Vagina (tissue), 2 donors: ENCODE measurements at regions not wholly inside any gene's neighbourhood (a gene's known extent, or its start where the extent isn't known, plus 50 kb on each side); places are given as distances from the start of the nearest gene placed in this dataset.

ENCODE experiments used
- POLR2AphosphoS5 ChIP-seq, 2 donors: sonication (generic); formaldehyde crosslinking; IDR thresholded peaks; one replicate each; pipeline ENCODE4 v1.9.0; 2017; ENCODE audit warnings: antibody characterized with exemption in 2 of 2, mild to moderate bottlenecking in 2 of 2, low read depth in 1 of 2; ENCODE audit not compliant: insufficient read depth in 1 of 2
- TF ChIP-seq, protein P1 (sequence below), 3 experiments: fragments of 450-650 bp in 2 of 3; fragments of 200-600 bp in 1 of 3; sonication (generic) in 1 of 3; IDR thresholded peaks; one replicate each; pipeline ENCODE4 v1.5.1; 2017 to 2019; ENCODE audit warnings: antibody characterized with exemption in 3 of 3, mild to moderate bottlenecking in 2 of 3, moderate library complexity in 2 of 3

DNA sequence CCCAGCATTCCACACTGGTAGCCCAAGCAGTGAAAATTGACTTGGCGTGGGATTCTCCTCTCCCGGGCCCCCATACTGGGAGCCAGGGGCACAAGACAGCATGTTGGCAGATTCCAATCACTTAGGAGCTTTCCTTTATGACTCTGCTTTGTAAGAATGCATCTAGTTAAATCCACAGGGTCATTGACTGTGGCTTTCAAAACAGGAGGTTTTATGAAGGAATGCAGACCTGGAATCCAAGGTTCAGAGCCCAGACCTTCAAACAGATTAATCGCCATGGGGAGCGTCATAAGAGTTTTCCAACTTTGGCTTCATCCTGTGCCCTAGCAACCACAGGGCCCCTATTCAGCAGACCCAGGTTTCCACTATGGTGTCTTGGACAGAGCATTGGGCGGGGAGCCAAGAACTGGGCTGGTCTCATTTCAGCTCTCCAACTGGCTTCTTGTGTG is 76.4 kb upstream of the RMST start:
- TF ChIP-seq, protein P1, sequence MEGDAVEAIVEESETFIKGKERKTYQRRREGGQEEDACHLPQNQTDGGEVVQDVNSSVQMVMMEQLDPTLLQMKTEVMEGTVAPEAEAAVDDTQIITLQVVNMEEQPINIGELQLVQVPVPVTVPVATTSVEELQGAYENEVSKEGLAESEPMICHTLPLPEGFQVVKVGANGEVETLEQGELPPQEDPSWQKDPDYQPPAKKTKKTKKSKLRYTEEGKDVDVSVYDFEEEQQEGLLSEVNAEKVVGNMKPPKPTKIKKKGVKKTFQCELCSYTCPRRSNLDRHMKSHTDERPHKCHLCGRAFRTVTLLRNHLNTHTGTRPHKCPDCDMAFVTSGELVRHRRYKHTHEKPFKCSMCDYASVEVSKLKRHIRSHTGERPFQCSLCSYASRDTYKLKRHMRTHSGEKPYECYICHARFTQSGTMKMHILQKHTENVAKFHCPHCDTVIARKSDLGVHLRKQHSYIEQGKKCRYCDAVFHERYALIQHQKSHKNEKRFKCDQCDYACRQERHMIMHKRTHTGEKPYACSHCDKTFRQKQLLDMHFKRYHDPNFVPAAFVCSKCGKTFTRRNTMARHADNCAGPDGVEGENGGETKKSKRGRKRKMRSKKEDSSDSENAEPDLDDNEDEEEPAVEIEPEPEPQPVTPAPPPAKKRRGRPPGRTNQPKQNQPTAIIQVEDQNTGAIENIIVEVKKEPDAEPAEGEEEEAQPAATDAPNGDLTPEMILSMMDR (IDR thresholded peaks at IDR 0.05) = no peak
- no peak for TF ChIP-seq POLR2AphosphoS5 (IDR thresholded peaks at IDR 0.05; ENCODE audit: insufficient read depth in 1 of 2, low read depth in 1 of 2)
